ENCODE measurements at regions not wholly inside any gene's neighbourhood (a gene's known extent, or its start where the extent isn't known, plus 50 kb on each side); places are given as distances from the start of the nearest gene placed in this dataset.

DNA sequence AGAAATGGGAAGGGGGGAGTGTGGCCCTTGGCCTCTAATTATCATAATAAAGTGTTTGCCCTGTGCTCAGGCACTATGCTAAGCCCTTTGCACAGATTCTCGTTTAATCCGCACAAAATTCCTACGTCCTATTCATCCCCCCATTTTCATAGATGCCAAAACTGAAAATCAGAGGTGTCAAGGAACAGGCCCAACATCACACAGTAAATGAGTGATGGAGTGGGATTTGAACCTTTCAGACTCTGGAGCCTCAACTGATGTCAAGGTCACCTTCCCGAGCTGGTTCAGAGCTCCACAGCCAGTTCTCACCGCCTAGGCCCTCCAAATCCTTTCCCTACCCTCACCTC is 80.7 kb downstream of the IRF2BPL start:
- Histone ChIP-seq H3K9ac (ENCODE audit: low read length) (peak overlapping the region; percentile 60), H3K9me3 (ENCODE audit: control insufficient read depth, low read length) (no peaks in the 10 kb centered on the region), H3K4me1 (ENCODE audit: control insufficient read depth, insufficient read depth, low read length) (peaks cover 41% of the 10 kb centered on the region), H3K27me3 (replicated peaks; ENCODE audit: control insufficient read depth, insufficient read depth, low read length) (no peaks in the 10 kb centered on the region), H3K36me3 (ENCODE audit: control insufficient read depth, insufficient read depth, low read length, severe bottlenecking) (no peaks in the 10 kb centered on the region), H3K4me3 (ENCODE audit: low read length) (peak overlapping the region; percentile 23)
- DNase-seq (ENCODE audit: low read depth), result no peak

GRCh38 chr14:76947078-76947837 is 81.2 kb downstream of the IRF2BPL start:
- H3K9ac ChIP-seq (ENCODE audit: low read length), result peak overlapping the region; percentile 76
- H3K4me3 ChIP-seq (ENCODE audit: low read length), result peak overlapping the region; percentile 54

DNA sequence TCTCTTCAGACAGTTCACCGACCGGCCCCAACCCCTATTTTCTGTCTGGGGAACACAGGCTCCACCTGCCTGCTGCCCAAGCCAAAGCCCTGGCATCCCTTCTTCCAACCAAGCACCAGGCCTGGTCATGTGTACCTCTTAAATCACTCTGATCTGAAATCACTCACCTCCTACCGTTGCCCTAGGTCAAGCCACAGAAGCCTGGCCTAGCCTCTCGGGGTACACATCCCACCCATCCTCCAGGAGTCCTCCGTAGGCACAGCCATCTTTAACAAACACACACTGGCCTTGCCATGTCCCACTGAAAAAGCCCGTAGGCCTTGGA is 81.8 kb downstream of the IRF2BPL start:
- peak overlapping the region; percentile 54 for H3K4me3 ChIP-seq (ENCODE audit: low read length)
- peaks cover 41% of the 10 kb centered on the region for H3K4me1 ChIP-seq (ENCODE audit: control insufficient read depth, insufficient read depth, low read length)
- peak overlapping the region; percentile 76 for H3K9ac ChIP-seq (ENCODE audit: low read length)
- no peaks in the 10 kb centered on the region for H3K27me3 ChIP-seq (replicated peaks; ENCODE audit: control insufficient read depth, insufficient read depth, low read length)
- no peaks in the 10 kb centered on the region for H3K36me3 ChIP-seq (ENCODE audit: control insufficient read depth, insufficient read depth, low read length, severe bottlenecking)
- DNase-seq (ENCODE audit: low read depth), result no peak
- no peaks in the 10 kb centered on the region for H3K9me3 ChIP-seq (ENCODE audit: control insufficient read depth, low read length)

More at GRCh38 chr14:76947078-76947837, 81.2 kb downstream of the IRF2BPL start:
- Histone ChIP-seq H3K9me3 (ENCODE audit: control insufficient read depth, low read length) (no peaks in the 10 kb centered on the region), H3K27me3 (replicated peaks; ENCODE audit: control insufficient read depth, insufficient read depth, low read length) (no peaks in the 10 kb centered on the region), H3K4me1 (ENCODE audit: control insufficient read depth, insufficient read depth, low read length) (peaks cover 41% of the 10 kb centered on the region), H3K36me3 (ENCODE audit: control insufficient read depth, insufficient read depth, low read length, severe bottlenecking) (no peaks in the 10 kb centered on the region)
- peak; percentile 92 for DNase-seq (ENCODE audit: low read depth)

- no peaks in the 10 kb centered on the region for H3K36me3 ChIP-seq (ENCODE audit: control insufficient read depth, insufficient read depth, low read length, severe bottlenecking)
- H3K9ac ChIP-seq (ENCODE audit: low read length), result no peak overlapping the region
- no peak overlapping the region for H3K4me3 ChIP-seq (ENCODE audit: low read length)
- no peak for DNase-seq (ENCODE audit: low read depth)
- no peaks in the 10 kb centered on the region for H3K27me3 ChIP-seq (replicated peaks; ENCODE audit: control insufficient read depth, insufficient read depth, low read length)
- H3K9me3 ChIP-seq (ENCODE audit: control insufficient read depth, low read length), result no peaks in the 10 kb centered on the region
- H3K4me1 ChIP-seq (ENCODE audit: control insufficient read depth, insufficient read depth, low read length), result peaks cover 17% of the 10 kb centered on the region
Measured at GRCh38 chr14:76943072-76943471, 85.4 kb downstream of the IRF2BPL start.

DNA sequence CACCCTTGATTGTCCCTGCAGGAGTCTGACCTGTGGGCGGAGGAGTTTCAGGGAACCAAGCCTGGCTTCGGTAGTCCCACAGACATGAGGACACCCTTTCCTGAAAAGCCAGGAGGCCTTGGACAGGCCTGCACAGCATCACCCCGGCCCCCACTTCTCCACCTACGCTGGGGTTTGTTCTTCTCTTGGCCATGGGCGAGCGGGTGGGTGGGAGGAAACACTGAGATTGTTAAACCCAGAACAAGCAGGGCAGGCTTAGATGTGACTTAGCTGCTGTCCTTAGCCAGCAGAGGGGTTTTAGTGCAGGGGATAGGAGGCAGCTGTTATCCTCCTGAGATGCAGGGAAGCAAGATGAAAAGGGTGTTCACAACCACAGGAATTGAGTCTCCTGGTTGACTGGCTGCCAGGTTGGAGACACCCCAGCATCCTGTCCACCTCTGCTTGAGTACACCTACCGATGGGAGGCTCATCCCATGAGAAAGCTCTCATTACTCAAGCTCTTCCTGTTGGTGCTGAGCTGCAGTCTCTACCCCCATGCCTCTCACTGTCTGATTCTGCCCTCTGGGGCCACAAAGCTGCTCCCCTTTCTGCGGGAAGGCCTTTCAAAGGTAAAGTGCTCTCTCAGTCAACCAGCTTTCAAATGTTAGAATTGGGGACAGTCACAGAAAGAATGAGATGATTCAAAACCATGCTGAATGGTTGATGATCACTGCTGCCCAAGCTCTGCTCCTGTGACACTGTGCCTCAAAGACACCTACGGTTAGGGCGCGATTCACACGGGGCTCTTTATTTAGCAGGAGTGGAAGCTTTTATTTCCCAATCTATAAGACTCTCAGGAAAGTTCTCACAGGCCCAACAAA is 86.3 kb downstream of the IRF2BPL start:
- Histone ChIP-seq H3K9ac (ENCODE audit: low read length) (no peak overlapping the region), H3K4me1 (ENCODE audit: control insufficient read depth, insufficient read depth, low read length) (peaks cover 19% of the 10 kb centered on the region), H3K9me3 (ENCODE audit: control insufficient read depth, low read length) (no peaks in the 10 kb centered on the region), H3K36me3 (ENCODE audit: control insufficient read depth, insufficient read depth, low read length, severe bottlenecking) (no peaks in the 10 kb centered on the region), H3K27me3 (replicated peaks; ENCODE audit: control insufficient read depth, insufficient read depth, low read length) (no peaks in the 10 kb centered on the region), H3K4me3 (ENCODE audit: low read length) (no peak overlapping the region)
- no peak for DNase-seq (ENCODE audit: low read depth)

- Histone ChIP-seq H3K4me1 (ENCODE audit: control insufficient read depth, insufficient read depth, low read length) (peaks cover 19% of the 10 kb centered on the region), H3K27me3 (replicated peaks; ENCODE audit: control insufficient read depth, insufficient read depth, low read length) (no peaks in the 10 kb centered on the region), H3K4me3 (ENCODE audit: low read length) (no peak overlapping the region), H3K36me3 (ENCODE audit: control insufficient read depth, insufficient read depth, low read length, severe bottlenecking) (no peaks in the 10 kb centered on the region), H3K9me3 (ENCODE audit: control insufficient read depth, low read length) (no peaks in the 10 kb centered on the region), H3K9ac (ENCODE audit: low read length) (no peak overlapping the region)
- DNase-seq (ENCODE audit: low read depth), result no peak
Measured at GRCh38 chr14:76941544-76941943, 87.0 kb downstream of the IRF2BPL start.

- Histone ChIP-seq H3K9me3 (ENCODE audit: control insufficient read depth, low read length) (no peaks in the 10 kb centered on the region), H3K27me3 (replicated peaks; ENCODE audit: control insufficient read depth, insufficient read depth, low read length) (no peaks in the 10 kb centered on the region), H3K9ac (ENCODE audit: low read length) (no peak overlapping the region), H3K4me1 (ENCODE audit: control insufficient read depth, insufficient read depth, low read length) (peaks cover 22% of the 10 kb centered on the region), H3K4me3 (ENCODE audit: low read length) (no peak overlapping the region), H3K36me3 (ENCODE audit: control insufficient read depth, insufficient read depth, low read length, severe bottlenecking) (no peaks in the 10 kb centered on the region)
- no peak for DNase-seq (ENCODE audit: low read depth)
Measured at GRCh38 chr14:76940021-76940760, 88.3 kb downstream of the IRF2BPL start.

GRCh38 chr14:76939015-76939742 is 89.3 kb downstream of the IRF2BPL start:
- H3K4me3 ChIP-seq (ENCODE audit: low read length), result no peak overlapping the region
- peaks cover 22% of the 10 kb centered on the region for H3K4me1 ChIP-seq (ENCODE audit: control insufficient read depth, insufficient read depth, low read length)
- H3K36me3 ChIP-seq (ENCODE audit: control insufficient read depth, insufficient read depth, low read length, severe bottlenecking), result no peaks in the 10 kb centered on the region
- H3K9ac ChIP-seq (ENCODE audit: low read length), result no peak overlapping the region
- no peak for DNase-seq (ENCODE audit: low read depth)
- no peaks in the 10 kb centered on the region for H3K27me3 ChIP-seq (replicated peaks; ENCODE audit: control insufficient read depth, insufficient read depth, low read length)
- no peaks in the 10 kb centered on the region for H3K9me3 ChIP-seq (ENCODE audit: control insufficient read depth, low read length)

DNA sequence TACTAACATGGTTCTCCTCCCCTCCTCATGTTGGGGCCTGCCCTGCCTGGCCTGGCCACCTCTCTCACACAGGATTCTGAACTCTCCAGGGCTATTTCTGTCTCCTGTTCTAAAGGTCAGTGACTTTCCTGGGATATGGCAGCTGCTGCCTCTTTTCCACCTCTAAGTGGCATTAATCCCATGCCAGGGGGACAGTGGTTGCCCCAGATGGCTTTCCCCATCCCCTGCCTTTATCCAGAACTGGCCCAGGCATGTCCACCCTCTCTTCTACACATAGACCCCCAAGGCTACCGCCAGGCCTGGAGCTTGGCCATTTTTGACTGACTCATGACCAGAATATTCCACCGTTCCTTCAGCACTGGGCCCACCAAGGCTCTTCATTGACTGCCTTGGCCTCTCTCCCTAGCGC is 90.4 kb downstream of the IRF2BPL start:
- no peak for DNase-seq (ENCODE audit: low read depth)
- Histone ChIP-seq H3K27me3 (replicated peaks; ENCODE audit: control insufficient read depth, insufficient read depth, low read length) (no peaks in the 10 kb centered on the region), H3K36me3 (ENCODE audit: control insufficient read depth, insufficient read depth, low read length, severe bottlenecking) (no peaks in the 10 kb centered on the region), H3K9me3 (ENCODE audit: control insufficient read depth, low read length) (no peaks in the 10 kb centered on the region), H3K4me3 (ENCODE audit: low read length) (no peak overlapping the region), H3K4me1 (ENCODE audit: control insufficient read depth, insufficient read depth, low read length) (peaks cover 22% of the 10 kb centered on the region), H3K9ac (ENCODE audit: low read length) (no peak overlapping the region)

DNA sequence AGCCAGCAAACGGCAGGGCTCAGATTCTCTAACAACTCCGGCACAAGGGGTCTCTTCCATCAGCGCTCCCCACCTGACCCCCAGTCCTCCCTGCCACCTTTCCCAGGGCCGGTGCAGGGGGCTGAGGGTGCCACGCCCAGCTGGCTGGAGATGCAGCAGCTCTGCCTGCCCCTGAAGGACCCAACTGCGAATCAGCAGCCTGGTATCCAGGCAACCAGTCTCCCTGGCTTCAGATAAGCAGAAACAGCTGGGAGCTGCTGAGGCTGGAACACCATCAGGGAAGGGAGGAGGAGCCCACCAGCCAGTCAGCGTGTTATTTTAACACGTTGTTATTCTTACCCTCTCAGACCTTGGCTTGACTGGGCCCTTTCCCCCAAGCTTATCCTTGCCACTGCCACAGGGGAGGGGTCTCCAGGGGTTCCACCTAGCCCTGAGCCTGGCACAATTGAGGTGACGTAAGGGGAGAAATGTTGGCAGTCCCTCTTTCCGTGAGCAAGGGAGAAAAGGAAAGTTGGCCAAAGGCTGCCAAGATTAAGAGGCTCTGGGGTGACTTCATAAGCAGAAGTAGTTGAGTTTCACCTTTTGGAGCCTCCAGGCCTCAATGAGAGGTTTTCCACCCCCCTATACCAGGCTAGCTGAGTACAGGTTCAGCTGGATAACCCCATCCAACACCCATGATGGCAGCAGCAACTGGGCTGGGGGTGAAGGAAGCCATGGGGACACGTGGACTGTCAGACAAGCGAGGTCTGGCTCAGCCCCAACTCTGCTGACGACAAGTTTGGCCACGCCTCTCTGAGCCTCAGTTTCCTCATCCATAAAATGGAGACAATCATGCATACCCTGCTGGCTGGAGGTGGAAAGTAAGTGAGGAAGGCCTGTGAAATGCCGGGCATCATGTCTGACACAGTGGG is 91.1 kb downstream of the IRF2BPL start:
- Histone ChIP-seq H3K9me3 (ENCODE audit: control insufficient read depth, low read length) (no peaks in the 10 kb centered on the region), H3K4me1 (ENCODE audit: control insufficient read depth, insufficient read depth, low read length) (peaks cover 22% of the 10 kb centered on the region), H3K4me3 (ENCODE audit: low read length) (no peak overlapping the region), H3K27me3 (replicated peaks; ENCODE audit: control insufficient read depth, insufficient read depth, low read length) (no peaks in the 10 kb centered on the region), H3K9ac (ENCODE audit: low read length) (peak overlapping the region; percentile 61), H3K36me3 (ENCODE audit: control insufficient read depth, insufficient read depth, low read length, severe bottlenecking) (no peaks in the 10 kb centered on the region)
- DNase-seq (ENCODE audit: low read depth), result peak; percentile 92
